WTC11 (cell line): ENCODE measurements at regions not wholly inside any gene's neighbourhood (a gene's known extent, or its start where the extent isn't known, plus 50 kb on each side); places are given as distances from the start of the nearest gene placed in this dataset.

ENCODE experiments used
- ATF1 ChIP-seq: sonication (generic); formaldehyde crosslinking; IDR thresholded peaks from 2 replicates; pipeline ENCODE4 v1.8.1; 2023; ENCODE audit warnings: mild to moderate bottlenecking, moderate library complexity, missing genetic modification reagents
- FOXK1 ChIP-seq: sonication (generic); formaldehyde crosslinking; IDR thresholded peaks from 2 replicates; pipeline ENCODE4 v1.8.0; 2022; ENCODE audit warnings: mild to moderate bottlenecking, moderate library complexity, missing genetic modification reagents
- JUN ChIP-seq: sonication (generic); formaldehyde crosslinking; IDR thresholded peaks from 2 replicates; pipeline ENCODE4 v1.8.0; 2023; ENCODE audit warnings: mild to moderate bottlenecking, missing genetic modification reagents
- TF ChIP-seq, protein P1 (sequence below): sonication (generic); formaldehyde crosslinking; IDR thresholded peaks from 2 replicates; pipeline ENCODE4 v1.8.1; 2022; ENCODE audit warnings: mild to moderate bottlenecking, missing genetic modification reagents, moderate library complexity, borderline replicate concordance
- TF ChIP-seq, protein P2 (sequence below): fragments of 200-600 bp; IDR thresholded peaks from 2 replicates; pipeline ENCODE4 v1.8.0; 2022; ENCODE audit warnings: antibody characterized with exemption

GRCh38 chr2:181763423-181763822 is 83.1 kb upstream of the NEUROD1 start:
- TF ChIP-seq, protein P1, sequence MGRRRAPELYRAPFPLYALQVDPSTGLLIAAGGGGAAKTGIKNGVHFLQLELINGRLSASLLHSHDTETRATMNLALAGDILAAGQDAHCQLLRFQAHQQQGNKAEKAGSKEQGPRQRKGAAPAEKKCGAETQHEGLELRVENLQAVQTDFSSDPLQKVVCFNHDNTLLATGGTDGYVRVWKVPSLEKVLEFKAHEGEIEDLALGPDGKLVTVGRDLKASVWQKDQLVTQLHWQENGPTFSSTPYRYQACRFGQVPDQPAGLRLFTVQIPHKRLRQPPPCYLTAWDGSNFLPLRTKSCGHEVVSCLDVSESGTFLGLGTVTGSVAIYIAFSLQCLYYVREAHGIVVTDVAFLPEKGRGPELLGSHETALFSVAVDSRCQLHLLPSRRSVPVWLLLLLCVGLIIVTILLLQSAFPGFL, result no peak
- TF ChIP-seq, protein P2, sequence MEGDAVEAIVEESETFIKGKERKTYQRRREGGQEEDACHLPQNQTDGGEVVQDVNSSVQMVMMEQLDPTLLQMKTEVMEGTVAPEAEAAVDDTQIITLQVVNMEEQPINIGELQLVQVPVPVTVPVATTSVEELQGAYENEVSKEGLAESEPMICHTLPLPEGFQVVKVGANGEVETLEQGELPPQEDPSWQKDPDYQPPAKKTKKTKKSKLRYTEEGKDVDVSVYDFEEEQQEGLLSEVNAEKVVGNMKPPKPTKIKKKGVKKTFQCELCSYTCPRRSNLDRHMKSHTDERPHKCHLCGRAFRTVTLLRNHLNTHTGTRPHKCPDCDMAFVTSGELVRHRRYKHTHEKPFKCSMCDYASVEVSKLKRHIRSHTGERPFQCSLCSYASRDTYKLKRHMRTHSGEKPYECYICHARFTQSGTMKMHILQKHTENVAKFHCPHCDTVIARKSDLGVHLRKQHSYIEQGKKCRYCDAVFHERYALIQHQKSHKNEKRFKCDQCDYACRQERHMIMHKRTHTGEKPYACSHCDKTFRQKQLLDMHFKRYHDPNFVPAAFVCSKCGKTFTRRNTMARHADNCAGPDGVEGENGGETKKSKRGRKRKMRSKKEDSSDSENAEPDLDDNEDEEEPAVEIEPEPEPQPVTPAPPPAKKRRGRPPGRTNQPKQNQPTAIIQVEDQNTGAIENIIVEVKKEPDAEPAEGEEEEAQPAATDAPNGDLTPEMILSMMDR, result no peak
- no peak for TF ChIP-seq JUN (CRISPR knock-in tag)
- no peak for TF ChIP-seq FOXK1 (CRISPR knock-in tag)
- TF ChIP-seq ATF1 (CRISPR knock-in tag), result no peak
